HG03520 (cell line): ENCODE measurements at regions not wholly inside any gene's neighbourhood (a gene's known extent, or its start where the extent isn't known, plus 50 kb on each side); places are given as distances from the start of the nearest gene placed in this dataset.
"Not testable (repeated sequence)": the region's sequence is repeated elsewhere in the genome, so short reads cannot be mapped to it uniquely, and the experiment has no call there.

Experiments
- ATAC-seq: cut with Tn5 transposase; IDR thresholded peaks from one replicate; pipeline ENCODE4 v1.9.1; 2021; ENCODE audit warnings: mild to moderate bottlenecking, moderate library complexity; ENCODE audit not compliant: unreplicated experiment

DNA sequence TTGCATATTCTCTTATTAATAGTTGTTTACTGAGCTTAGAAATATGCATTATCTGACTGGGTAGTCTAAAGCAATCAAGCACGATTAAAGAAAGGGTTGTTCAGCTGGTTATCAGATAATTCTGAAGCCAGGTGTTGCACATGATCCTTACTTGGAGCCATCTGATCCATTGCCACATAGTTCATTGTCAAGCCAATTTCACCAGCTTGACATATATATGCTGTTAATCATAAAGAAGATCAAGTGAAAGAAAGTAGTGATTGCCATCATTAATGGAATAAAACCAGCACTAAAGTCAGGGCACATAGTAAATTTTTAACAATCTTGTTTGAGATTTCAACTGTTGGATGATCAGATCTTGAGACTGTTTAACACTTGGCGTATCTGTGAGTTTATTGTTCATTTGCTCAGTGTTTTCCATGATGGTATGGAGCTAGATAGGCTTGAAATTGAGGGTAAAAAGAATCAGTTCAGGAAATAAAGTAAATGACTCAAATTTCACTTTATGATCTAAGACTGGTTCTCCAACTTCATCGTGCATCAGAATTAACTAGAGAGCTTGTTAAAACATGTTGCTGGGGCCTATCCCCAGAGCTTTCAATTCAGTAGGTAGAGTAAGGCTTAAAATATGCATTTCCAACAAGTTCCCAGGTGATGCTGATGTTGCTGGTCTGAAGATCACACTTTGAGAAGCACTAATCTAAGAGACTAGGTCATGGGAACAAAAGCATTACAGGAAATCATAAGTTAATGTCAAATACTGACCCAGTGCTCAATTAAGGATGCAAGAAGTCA is 539.6 kb downstream of the SATB2 start:
- no peak for ATAC-seq

DNA sequence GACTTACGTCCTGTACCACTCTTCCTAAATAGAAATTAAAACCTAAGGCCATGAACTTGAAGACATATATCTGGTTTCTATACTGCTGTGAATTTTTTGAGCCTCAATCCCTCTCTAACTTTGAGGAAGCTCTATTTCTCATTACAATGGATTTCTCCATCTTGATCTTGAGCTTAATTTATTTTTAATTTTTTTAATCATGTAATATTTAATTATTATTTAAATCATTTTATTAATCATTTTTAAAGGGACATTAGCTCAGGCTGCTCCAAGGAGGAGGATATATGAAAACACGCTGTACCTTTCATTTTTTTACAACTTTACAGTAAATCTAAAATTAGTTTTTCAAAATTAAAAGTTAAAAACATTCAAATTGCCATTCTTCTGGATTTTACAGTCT is 540.5 kb downstream of the SATB2 start:
- ATAC-seq, result no peak

DNA sequence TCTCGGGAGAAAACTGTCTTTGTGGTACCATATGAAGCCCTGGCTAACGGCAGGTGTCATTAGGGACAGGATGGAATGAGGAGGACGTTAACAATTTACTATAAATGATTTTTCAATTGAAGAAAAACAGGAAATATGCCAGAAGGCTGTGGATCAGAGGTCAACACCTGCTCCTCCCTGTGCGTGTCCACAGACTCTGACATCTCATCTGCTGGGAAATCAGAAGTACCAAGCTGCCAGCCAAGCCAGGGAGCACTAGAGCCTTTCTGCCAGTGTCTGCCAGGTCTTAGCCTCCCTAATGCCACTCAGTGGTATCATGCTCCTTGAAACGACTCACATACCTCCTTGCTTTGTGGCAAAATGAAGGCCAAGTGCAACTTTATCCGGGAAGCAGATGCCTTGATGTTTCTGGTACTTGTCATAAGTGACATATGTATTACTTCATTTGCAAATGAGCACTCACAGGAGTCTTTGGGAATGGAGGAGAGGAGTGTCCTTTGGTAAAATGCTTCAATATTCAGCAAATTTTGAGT is 541.1 kb downstream of the SATB2 start:
- no peak for ATAC-seq

GRCh38 chr2:198913394-198914152 is 544.2 kb downstream of the SATB2 start:
- ATAC-seq, result peak; percentile 99

- no peak for ATAC-seq
These were observed 548.0 kb downstream of the SATB2 start for GRCh38 chr2:198909525-198910267.

GRCh38 chr2:198905881-198906612 is 551.7 kb downstream of the SATB2 start:
- ATAC-seq, result peak; percentile 48

DNA sequence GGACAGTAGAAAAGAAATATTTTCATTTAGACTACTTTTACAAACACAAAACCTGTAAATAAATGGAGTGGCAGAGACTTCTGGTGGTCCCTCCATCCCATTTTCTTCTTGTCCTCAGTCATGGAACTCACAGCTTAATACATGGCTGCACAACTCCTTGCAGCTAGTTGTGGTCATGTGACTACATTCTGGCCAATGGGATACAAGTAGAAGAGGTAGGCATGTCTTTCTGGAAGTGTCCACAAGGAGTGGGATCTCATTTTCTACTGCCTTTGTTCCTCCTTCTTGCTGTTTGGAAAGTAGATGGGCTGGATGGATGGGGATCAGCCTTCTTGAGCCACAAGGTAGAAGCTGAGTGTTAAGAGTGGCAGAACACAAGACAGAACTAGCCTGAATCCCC is 555.8 kb downstream of the SATB2 start:
- ATAC-seq, result no peak

- no peak for ATAC-seq
These were observed 557.6 kb downstream of the SATB2 start for GRCh38 chr2:198900141-198900540.

DNA sequence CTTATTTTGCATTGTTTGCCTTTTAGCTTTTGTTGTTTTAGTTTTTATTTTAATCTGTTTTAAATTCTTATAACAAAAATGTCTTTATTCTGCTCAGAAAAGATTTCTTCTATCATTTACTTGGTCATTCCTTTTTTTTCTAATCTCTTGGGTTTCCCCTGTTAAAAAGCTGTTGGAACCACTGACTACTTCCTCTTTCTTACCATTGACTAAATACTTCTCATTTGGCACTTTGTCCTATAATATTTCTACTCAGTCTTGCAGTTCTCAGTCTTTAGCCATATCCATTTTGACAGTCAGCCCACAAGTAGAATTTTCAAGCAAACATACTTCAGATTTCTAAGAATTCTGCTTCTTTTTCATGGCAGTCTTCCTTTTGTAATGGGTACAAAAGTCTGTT is 567.2 kb downstream of the SATB2 start:
- peak; percentile 84 for ATAC-seq

DNA sequence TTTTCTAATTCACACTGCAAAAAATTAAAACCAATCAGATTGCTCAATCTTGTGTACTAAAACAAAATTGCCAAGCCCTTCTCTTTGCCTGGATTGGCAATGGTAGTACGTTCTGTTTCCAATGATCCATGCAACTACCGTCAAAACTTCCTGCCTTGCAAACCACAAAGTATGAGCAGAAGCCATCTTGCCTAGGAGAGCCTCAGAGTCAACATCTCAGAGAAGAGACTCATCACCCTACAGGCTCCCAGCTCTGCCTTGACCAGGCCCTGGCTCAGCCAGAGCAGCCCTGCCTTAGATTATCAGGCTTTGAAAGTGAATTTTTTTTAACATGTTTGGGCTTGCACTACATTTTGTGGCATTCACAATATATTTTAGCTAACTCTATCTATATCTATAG is 574.1 kb downstream of the SATB2 start:
- no peak for ATAC-seq

- no peak for ATAC-seq
These were observed 576.8 kb downstream of the SATB2 start for GRCh38 chr2:198880986-198881385.

DNA sequence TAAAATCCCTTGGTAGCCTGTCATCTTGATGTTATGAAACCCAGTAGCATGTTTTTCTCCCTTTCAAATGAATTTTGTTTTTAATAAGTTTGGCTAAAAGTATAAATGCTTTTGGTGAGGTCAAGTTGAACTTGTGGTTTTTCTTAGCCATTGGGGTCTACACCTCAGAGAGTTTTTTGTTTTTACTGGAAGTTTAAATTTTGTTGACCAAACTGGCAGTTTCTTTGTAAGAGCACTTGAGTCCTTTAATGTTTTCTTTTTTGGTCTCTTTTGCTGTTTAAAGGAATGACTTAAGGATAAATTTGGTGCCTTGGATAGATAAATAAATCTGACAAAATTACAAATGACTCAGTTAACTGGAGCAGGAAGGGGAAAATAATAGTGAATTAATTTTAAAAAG is 577.3 kb downstream of the SATB2 start:
- no peak for ATAC-seq

DNA sequence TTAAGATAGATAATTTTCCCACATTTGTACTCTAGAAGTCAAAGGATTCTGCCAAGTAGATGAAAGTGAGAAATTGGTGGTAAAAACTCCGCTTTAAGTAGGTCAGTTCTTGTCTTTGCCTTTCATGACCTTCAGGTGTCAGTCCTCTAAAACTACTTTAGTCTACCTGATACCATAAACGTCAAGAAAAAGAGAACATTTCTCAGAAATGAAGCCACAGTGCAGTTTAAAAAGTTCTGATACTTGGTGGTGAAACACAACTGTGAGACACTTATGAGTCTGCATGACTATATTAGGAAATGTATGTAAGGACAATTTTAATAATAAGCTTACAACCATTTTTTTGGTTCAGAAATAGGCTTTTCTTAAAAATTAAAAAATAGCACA is 583.3 kb downstream of the SATB2 start:
- peak; percentile 70 for ATAC-seq

- ATAC-seq, result no peak
These were observed 584.0 kb downstream of the SATB2 start for GRCh38 chr2:198873503-198874471.

DNA sequence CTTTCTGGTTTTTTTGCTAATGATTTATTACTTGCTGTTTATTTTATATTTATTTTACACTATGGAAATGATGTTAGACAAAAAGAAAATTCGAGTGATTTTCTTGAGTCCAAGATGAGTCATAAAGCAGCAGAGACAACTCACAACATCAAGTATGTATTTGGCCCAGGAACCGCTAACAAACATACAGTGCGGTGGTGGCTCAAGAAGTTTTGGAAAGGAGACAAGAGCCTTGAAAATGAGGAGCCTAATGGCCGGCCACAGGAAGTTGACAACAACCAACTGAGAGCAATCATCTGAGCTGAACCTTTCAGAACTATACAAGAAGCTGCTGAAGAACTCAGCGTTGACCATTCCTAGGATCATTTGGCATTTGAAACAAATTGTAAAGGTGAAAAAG is 594.1 kb downstream of the SATB2 start:
- no peak for ATAC-seq

DNA sequence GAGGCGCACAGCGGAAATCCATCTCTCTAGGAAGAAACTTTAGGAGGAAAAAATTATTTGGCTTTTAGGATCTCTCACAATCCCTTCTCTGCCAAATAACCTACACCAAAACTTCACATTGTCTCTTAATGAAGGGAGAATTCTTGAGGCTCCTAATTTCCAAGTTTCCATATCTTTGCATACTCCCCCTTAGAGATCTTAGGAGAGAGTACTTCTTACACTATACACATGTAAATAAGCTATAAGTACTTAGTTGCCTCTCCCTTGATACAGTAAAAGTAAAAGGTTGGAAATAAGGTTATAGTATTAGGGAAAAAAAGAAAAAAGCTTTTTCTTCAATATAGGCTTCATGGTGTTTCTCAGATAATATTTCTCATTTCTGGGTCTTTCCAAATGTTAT is 596.7 kb downstream of the SATB2 start:
- no peak for ATAC-seq

GRCh38 chr2:198857246-198857645 is 600.5 kb downstream of the SATB2 start:
- no peak for ATAC-seq

DNA sequence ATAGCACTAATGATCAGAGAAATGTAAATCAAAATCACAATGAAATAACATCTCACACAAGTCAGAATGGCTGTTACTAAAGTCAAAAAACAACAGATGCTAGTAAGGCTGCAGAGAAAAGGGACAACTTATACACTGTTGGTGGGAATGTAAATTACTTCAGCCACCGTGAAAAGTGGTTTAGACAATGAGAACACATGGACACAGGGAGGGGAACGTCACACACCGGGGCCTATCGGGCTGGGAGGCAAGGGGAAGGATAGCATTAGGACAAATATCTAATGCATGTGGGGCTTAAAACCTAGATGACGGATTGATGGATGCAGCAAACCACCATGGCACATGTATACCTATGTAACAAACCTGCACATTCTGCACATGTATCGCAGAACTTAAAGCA is 602.0 kb downstream of the SATB2 start:
- ATAC-seq, result not testable (repeated sequence)

DNA sequence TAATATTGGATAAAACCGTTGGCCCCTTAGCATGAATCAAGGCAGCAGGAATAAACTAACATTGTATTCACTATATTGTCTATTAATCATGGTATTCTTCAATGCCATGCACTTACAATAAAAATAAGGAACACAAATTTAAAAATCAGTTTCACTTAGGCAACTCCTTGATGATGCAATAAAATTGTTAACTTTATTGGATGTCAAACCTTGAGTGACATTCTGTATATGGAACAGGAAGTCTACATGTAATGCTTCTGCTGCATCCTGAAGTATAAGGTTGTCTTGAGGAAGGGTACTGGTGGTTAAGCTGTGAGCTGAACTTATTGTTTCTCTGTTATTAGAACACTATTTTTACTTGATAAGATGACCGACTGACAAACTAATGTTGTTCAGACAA is 605.5 kb downstream of the SATB2 start:
- no peak for ATAC-seq

- no peak for ATAC-seq
These were observed 632.2 kb downstream of the SATB2 start for GRCh38 chr2:198825534-198825933.
